ENCODE measurements at regions not wholly inside any gene's neighbourhood (a gene's known extent, or its start where the extent isn't known, plus 50 kb on each side); places are given as distances from the start of the nearest gene placed in this dataset.

DNA sequence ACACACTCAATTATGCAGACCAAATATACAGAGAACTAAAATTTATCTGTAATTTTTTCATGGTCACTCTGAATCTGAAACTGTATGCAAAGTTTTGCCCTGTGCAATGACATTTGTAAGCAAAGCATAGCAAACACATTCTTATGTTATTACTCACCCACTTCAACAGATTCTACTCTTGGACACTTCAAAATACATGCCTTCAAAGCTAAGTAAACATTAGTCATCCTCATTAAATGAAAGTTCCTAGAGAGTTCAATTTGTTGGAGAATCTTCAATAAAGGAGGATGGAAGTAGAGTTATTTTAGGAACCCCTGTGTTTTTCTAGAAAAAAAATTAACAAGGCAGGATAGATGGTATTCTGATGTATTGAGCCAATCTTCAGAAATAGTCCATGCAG, 639.7 kb upstream of the C9orf72 start:
- TF ChIP-seq POLR2A (IDR thresholded peaks at IDR 0.05; ENCODE audit: low read length): no peak
- no peak for TF ChIP-seq GATA1 (IDR thresholded peaks at IDR 0.05; ENCODE audit: low read depth, low read length)

All from erythroblast (primary cell).